Erythroblast (primary cell): ENCODE measurements at regions not wholly inside any gene's neighbourhood (a gene's known extent, or its start where the extent isn't known, plus 50 kb on each side); places are given as distances from the start of the nearest gene placed in this dataset.

Experiments used
- GATA1 ChIP-seq: IDR thresholded peaks from 2 replicates; pipeline ENCODE4 v1.6.1; 2011; ENCODE audit warnings: low read depth, mild to moderate bottlenecking, control low read depth, low read length, moderate library complexity
- POLR2A ChIP-seq: IDR thresholded peaks from 2 replicates; pipeline ENCODE4 v1.6.1; 2011; ENCODE audit warnings: mild to moderate bottlenecking, low read length

DNA sequence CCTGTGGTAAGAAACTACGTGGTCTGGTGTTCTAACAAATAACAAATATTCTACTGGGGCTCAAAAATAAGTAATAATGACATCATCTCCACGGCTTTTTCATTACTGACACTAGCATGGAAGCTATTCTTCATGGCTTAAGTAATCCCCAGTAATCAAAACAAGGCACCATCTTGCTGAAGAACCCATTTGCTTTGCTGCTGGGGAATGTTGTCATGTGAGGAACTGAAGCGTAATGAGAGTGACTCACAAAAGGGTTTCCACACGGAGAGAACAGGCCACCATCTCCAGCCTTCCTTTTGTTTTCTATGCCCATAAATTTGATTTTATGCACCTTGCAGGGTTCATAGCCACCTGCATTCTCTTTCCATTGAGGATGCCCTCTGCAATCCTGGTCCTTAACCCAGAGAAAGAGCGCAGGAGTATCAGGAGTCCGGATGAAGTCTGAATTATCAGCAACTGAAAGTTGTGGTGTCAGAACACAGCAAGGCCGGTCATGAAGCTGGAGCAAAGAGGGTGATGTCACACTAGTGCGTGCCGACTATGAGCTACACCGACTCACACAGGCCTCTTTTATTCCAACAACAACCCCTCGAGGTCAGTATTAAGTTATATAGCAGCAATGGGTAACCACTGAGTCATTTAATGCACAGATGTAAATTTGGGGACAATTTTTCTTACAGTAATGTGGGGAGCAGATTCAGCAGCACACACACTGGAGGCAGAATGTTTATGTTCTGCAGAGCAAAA lies 173.7 kb upstream of the SSTR4 start:
- no peak for TF ChIP-seq POLR2A
- no peak for TF ChIP-seq GATA1
